GM19328 (cell line): ENCODE measurements at regions not wholly inside any gene's neighbourhood (a gene's known extent, or its start where the extent isn't known, plus 50 kb on each side); places are given as distances from the start of the nearest gene placed in this dataset.

ENCODE experiments used
- ATAC-seq: cut with Tn5 transposase; IDR thresholded peaks from one replicate; pipeline ENCODE4 v1.9.1; 2021; ENCODE audit warnings: mild to moderate bottlenecking, moderate library complexity; ENCODE audit not compliant: unreplicated experiment

GRCh38 chr16:86898386-86898785 lies 320.0 kb downstream of the FOXL1 start:
- ATAC-seq = no peak

- ATAC-seq = no peak
Observed at GRCh38 chr16:86899151-86899550, 320.8 kb downstream of the FOXL1 start.

- no peak for ATAC-seq
Observed at GRCh38 chr16:86899757-86900156, 321.4 kb downstream of the FOXL1 start.

GRCh38 chr16:86901483-86901882 lies 323.1 kb downstream of the FOXL1 start:
- ATAC-seq = no peak

- no peak for ATAC-seq
Observed at GRCh38 chr16:86902656-86903001, 324.3 kb downstream of the FOXL1 start.

GRCh38 chr16:86903068-86903467 lies 324.7 kb downstream of the FOXL1 start:
- no peak for ATAC-seq

GRCh38 chr16:86905302-86905701 lies 327.0 kb downstream of the FOXL1 start:
- ATAC-seq = no peak

- ATAC-seq = no peak
Observed at GRCh38 chr16:86906623-86907022, 328.3 kb downstream of the FOXL1 start.

GRCh38 chr16:86909359-86910160 lies 331.2 kb downstream of the FOXL1 start:
- no peak for ATAC-seq

- ATAC-seq = no peak
Observed at GRCh38 chr16:86910161-86910769, 331.9 kb downstream of the FOXL1 start.

- ATAC-seq = no peak
Observed at GRCh38 chr16:86911437-86911958, 333.1 kb downstream of the FOXL1 start.

GRCh38 chr16:86913886-86914285 lies 335.5 kb downstream of the FOXL1 start:
- ATAC-seq = no peak

- ATAC-seq = no peak
Observed at GRCh38 chr16:86914876-86915717, 336.7 kb downstream of the FOXL1 start.

GRCh38 chr16:86917471-86918365 lies 339.4 kb downstream of the FOXL1 start:
- no peak for ATAC-seq

- ATAC-seq = no peak
Observed at GRCh38 chr16:86918637-86919036, 340.3 kb downstream of the FOXL1 start.

GRCh38 chr16:86919078-86919477 lies 340.7 kb downstream of the FOXL1 start:
- ATAC-seq = no peak

- no peak for ATAC-seq
Observed at GRCh38 chr16:86919578-86920305, 341.4 kb downstream of the FOXL1 start.

- no peak for ATAC-seq
Observed at GRCh38 chr16:86921289-86921688, 342.9 kb downstream of the FOXL1 start.

- ATAC-seq = no peak
Observed at GRCh38 chr16:86922311-86922710, 344.0 kb downstream of the FOXL1 start.

- no peak for ATAC-seq
Observed at GRCh38 chr16:86923656-86924055, 345.3 kb downstream of the FOXL1 start.
